ENCODE measurements at regions not wholly inside any gene's neighbourhood (a gene's known extent, or its start where the extent isn't known, plus 50 kb on each side); places are given as distances from the start of the nearest gene placed in this dataset.

GRCh38 chr10:63753808-63754207, 232.6 kb downstream of the REEP3 start:
- TF ChIP-seq ZNF555 (tag by site-specific recombination; conservative IDR thresholded peaks at IDR 0.05), result no peak
- TF ChIP-seq ZNF624 (tag by site-specific recombination; IDR thresholded peaks at IDR 0.05), result no peak
- no peak for TF ChIP-seq ZNF48 (tag by site-specific recombination; IDR thresholded peaks at IDR 0.05)
- TF ChIP-seq, protein P1, sequence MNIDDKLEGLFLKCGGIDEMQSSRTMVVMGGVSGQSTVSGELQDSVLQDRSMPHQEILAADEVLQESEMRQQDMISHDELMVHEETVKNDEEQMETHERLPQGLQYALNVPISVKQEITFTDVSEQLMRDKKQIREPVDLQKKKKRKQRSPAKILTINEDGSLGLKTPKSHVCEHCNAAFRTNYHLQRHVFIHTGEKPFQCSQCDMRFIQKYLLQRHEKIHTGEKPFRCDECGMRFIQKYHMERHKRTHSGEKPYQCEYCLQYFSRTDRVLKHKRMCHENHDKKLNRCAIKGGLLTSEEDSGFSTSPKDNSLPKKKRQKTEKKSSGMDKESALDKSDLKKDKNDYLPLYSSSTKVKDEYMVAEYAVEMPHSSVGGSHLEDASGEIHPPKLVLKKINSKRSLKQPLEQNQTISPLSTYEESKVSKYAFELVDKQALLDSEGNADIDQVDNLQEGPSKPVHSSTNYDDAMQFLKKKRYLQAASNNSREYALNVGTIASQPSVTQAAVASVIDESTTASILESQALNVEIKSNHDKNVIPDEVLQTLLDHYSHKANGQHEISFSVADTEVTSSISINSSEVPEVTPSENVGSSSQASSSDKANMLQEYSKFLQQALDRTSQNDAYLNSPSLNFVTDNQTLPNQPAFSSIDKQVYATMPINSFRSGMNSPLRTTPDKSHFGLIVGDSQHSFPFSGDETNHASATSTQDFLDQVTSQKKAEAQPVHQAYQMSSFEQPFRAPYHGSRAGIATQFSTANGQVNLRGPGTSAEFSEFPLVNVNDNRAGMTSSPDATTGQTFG (tag by site-specific recombination; IDR thresholded peaks at IDR 0.05; ENCODE audit: borderline replicate concordance), result no peak
- TF ChIP-seq ZNF510 (tag by site-specific recombination; IDR thresholded peaks at IDR 0.05; ENCODE audit: insufficient replicate concordance), result no peak
- no peak for TF ChIP-seq GLIS1 (tag by site-specific recombination; IDR thresholded peaks at IDR 0.05)
- TF ChIP-seq ZNF623 (tag by site-specific recombination; IDR thresholded peaks at IDR 0.05), result no peak
- TF ChIP-seq, protein P2, sequence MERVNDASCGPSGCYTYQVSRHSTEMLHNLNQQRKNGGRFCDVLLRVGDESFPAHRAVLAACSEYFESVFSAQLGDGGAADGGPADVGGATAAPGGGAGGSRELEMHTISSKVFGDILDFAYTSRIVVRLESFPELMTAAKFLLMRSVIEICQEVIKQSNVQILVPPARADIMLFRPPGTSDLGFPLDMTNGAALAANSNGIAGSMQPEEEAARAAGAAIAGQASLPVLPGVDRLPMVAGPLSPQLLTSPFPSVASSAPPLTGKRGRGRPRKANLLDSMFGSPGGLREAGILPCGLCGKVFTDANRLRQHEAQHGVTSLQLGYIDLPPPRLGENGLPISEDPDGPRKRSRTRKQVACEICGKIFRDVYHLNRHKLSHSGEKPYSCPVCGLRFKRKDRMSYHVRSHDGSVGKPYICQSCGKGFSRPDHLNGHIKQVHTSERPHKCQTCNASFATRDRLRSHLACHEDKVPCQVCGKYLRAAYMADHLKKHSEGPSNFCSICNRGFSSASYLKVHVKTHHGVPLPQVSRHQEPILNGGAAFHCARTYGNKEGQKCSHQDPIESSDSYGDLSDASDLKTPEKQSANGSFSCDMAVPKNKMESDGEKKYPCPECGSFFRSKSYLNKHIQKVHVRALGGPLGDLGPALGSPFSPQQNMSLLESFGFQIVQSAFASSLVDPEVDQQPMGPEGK (tag by site-specific recombination; IDR thresholded peaks at IDR 0.05), result no peak
- no peak for TF ChIP-seq ZNF391 (tag by site-specific recombination; IDR thresholded peaks at IDR 0.05; ENCODE audit: borderline replicate concordance, low read depth)
- no peak for TF ChIP-seq ZNF549 (tag by site-specific recombination; IDR thresholded peaks at IDR 0.05)
- no peak for TF ChIP-seq HOXA7 (CRISPR knock-in tag; IDR thresholded peaks at IDR 0.05; ENCODE audit: borderline replicate concordance)
- TF ChIP-seq ATF2 (tag by site-specific recombination; IDR thresholded peaks at IDR 0.05; ENCODE audit: low read depth), result no peak
- TF ChIP-seq ZBTB44 (tag by site-specific recombination; IDR thresholded peaks at IDR 0.05), result no peak
- TF ChIP-seq IKZF3 (tag by site-specific recombination; IDR thresholded peaks at IDR 0.05), result no peak
- TF ChIP-seq ZNF645 (tag by site-specific recombination; IDR thresholded peaks at IDR 0.05), result no peak
- no peak for TF ChIP-seq ZSCAN4 (tag by site-specific recombination; IDR thresholded peaks at IDR 0.05)
- TF ChIP-seq ZNF560 (tag by site-specific recombination; IDR thresholded peaks at IDR 0.05; ENCODE audit: borderline replicate concordance), result no peak
- TF ChIP-seq HOXC10 (CRISPR knock-in tag; IDR thresholded peaks at IDR 0.05), result no peak
- H3K4me3 ChIP-seq (ENCODE audit: low read depth, low read length), result no peak overlapping the region
- POLR2A ChIA-PET, result interaction anchor here (0.6 to 0.7 kb wide), 4 partner anchors 47 to 949 kb away, joined by 3 to 7 read pairs (median 4); partner anchors contain the start of gene ADO
- no peaks in the 10 kb centered on the region for H3K36me3 ChIP-seq (ENCODE audit: control insufficient read depth in 2 of 2, insufficient read depth in 1 of 2, low read length in 2 of 2)
- no peak overlapping the region for H3K27ac ChIP-seq (ENCODE audit: extremely low read depth, low read depth, low read length)
- CTCF ChIA-PET, result interaction anchor here (1.0 kb wide), 1 partner anchor 14 kb away, joined by 8 read pairs; no protein-coding TSS in a partner anchor
- H3K4me1 ChIP-seq (ENCODE audit: control insufficient read depth, insufficient read depth, low read length), result no peaks in the 10 kb centered on the region
- no peaks in the 10 kb centered on the region for H3K9me3 ChIP-seq (ENCODE audit: control insufficient read depth, insufficient read depth, low read depth, low read length)
